Vagina (tissue), 2 donors: ENCODE measurements at regions not wholly inside any gene's neighbourhood (a gene's known extent, or its start where the extent isn't known, plus 50 kb on each side); places are given as distances from the start of the nearest gene placed in this dataset.

Experiments used
- CTCF ChIP-seq, 3 experiments: fragments of 450-650 bp in 2 of 3; fragments of 200-600 bp in 1 of 3; sonication (generic) in 1 of 3; IDR thresholded peaks; one replicate each; pipeline ENCODE4 v1.5.1; 2017 to 2019; ENCODE audit warnings: antibody characterized with exemption in 3 of 3, mild to moderate bottlenecking in 2 of 3, moderate library complexity in 2 of 3
- POLR2A ChIP-seq, 2 donors: fragments of 450-650 bp; IDR thresholded peaks; one replicate each; pipeline ENCODE4 v1.6.1; 2017; ENCODE audit warnings: antibody characterized with exemption in 2 of 2, mild to moderate bottlenecking in 2 of 2, moderate library complexity in 2 of 2
- POLR2AphosphoS5 ChIP-seq, 2 donors: sonication (generic); formaldehyde crosslinking; IDR thresholded peaks; one replicate each; pipeline ENCODE4 v1.9.0; 2017; ENCODE audit warnings: antibody characterized with exemption in 2 of 2, mild to moderate bottlenecking in 2 of 2, low read depth in 1 of 2; ENCODE audit not compliant: insufficient read depth in 1 of 2

- TF ChIP-seq CTCF (IDR thresholded peaks at IDR 0.05) (no peak), POLR2AphosphoS5 (IDR thresholded peaks at IDR 0.05; ENCODE audit: insufficient read depth in 1 of 2, low read depth in 1 of 2) (no peak), POLR2A (IDR thresholded peaks at IDR 0.05) (no peak)
These were observed 204.1 kb downstream of the SIM1 start for GRCh38 chr6:100260584-100260983.
